Spinal cord (tissue), 9 donors: ENCODE measurements at regions not wholly inside any gene's neighbourhood (a gene's known extent, or its start where the extent isn't known, plus 50 kb on each side); places are given as distances from the start of the nearest gene placed in this dataset.
A peak's percentile ranks its signal among the peaks of the same experiment; 100 is the strongest.
"Not testable (repeated sequence)": the region's sequence is repeated elsewhere in the genome, so short reads cannot be mapped to it uniquely, and the experiment has no call there.

Source experiments
- DNase-seq, 6 donors: peaks; one replicate each; pipeline versions ENCODE4 v3.0.0 to v3.0.0-alpha.2; 2013 to 2015; ENCODE audit warnings: low spot score in 6 of 6, low read depth in 4 of 6
- H3K27ac ChIP-seq: one replicate; pipeline ENCODE4 v1.5.1; 2013; ENCODE audit warnings: low read depth, low read length, control low read depth
- H3K27me3 ChIP-seq: one replicate; pipeline ENCODE4 v1.6.1; 2013; ENCODE audit warnings: low read length; ENCODE audit not compliant: control insufficient read depth, insufficient read depth
- H3K36me3 ChIP-seq: one replicate; pipeline ENCODE4 v1.6.1; 2013; ENCODE audit warnings: low read length; ENCODE audit not compliant: control insufficient read depth, insufficient read depth
- H3K4me1 ChIP-seq: one replicate; pipeline ENCODE4 v1.6.1; 2013; ENCODE audit warnings: low read length; ENCODE audit not compliant: control insufficient read depth, insufficient read depth
- H3K4me3 ChIP-seq: one replicate; pipeline ENCODE4 v1.5.1; 2013; ENCODE audit warnings: low read depth, low read length, control low read depth
- H3K9me3 ChIP-seq: one replicate; pipeline ENCODE4 v1.6.1; 2013; ENCODE audit warnings: low read length; ENCODE audit not compliant: control insufficient read depth, insufficient read depth
- WGBS: methylation state at CpG from one replicate; pipeline ENCODE4 v1.1.5; 2013; ENCODE audit warnings: missing lambda C conversion rate; ENCODE audit not compliant: insufficient coverage; 5-methylcytosine and 5-hydroxymethylcytosine counted together
- donor health status: healthy.

DNA sequence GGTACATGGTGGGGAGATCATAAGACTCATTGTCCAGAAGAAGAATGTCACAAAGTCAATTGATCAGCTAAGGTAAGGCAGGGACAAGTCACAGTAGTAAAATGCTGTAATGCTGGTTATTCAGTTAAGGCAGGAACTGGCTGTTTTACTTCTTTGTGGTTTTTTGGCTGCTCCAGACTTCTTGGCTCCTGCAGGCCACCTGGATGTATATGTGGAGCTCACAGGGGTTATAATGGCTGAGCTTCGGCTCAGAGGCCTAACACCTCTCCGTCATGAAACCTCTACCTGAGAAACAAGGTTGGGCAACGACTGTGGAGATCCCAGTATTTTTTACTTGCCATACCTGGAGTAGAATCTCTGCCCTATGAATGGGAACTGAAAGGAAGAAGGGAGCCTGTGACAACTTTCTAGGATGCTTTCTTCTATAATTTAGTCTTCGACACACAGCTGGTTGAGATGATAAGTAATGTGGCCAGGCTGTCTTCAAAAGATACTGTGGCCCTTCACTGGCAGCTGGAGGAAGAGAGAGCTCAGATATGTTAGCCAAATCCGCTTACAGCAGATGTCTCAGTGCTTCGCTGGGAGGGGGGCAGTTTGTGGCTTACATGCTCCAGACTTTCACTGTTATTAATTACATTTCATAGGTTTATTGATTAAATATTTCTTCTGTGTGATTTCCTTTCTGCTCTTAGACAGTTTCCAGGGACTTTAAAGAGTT is 887.8 kb downstream of the IGSF11 start:
- H3K27me3 ChIP-seq: no peaks in the 10 kb centered on the region
- WGBS: 86% methylated on average over 1 of the region's 6 CpGs
- no peaks in the 10 kb centered on the region for H3K36me3 ChIP-seq
- H3K4me3 ChIP-seq: no peak overlapping the region
- peaks cover 4% of the 10 kb centered on the region for H3K9me3 ChIP-seq
- no peak for DNase-seq
- no peaks in the 10 kb centered on the region for H3K4me1 ChIP-seq
- no peak overlapping the region for H3K27ac ChIP-seq

DNA sequence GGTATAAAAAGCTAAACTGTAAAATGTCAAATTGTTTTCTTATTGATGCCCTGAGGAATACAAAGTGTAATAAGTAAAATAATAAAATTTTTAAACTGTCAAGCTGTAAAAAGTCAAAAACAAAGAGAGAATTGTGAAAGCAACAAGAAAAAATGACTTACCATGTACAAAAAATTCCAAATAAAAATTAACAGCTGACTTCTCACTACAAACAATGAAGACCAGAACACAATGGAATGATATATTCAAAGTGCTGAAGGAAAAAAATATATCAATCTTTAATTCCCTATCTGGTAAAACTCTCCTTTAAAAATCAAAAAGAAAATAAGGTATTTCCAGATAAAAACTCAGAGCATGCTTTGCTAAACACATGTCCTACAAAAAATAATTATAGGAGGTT is 883.5 kb downstream of the IGSF11 start:
- Histone ChIP-seq H3K4me1 (no peaks in the 10 kb centered on the region), H3K9me3 (peaks cover 4% of the 10 kb centered on the region), H3K36me3 (no peaks in the 10 kb centered on the region)

DNA sequence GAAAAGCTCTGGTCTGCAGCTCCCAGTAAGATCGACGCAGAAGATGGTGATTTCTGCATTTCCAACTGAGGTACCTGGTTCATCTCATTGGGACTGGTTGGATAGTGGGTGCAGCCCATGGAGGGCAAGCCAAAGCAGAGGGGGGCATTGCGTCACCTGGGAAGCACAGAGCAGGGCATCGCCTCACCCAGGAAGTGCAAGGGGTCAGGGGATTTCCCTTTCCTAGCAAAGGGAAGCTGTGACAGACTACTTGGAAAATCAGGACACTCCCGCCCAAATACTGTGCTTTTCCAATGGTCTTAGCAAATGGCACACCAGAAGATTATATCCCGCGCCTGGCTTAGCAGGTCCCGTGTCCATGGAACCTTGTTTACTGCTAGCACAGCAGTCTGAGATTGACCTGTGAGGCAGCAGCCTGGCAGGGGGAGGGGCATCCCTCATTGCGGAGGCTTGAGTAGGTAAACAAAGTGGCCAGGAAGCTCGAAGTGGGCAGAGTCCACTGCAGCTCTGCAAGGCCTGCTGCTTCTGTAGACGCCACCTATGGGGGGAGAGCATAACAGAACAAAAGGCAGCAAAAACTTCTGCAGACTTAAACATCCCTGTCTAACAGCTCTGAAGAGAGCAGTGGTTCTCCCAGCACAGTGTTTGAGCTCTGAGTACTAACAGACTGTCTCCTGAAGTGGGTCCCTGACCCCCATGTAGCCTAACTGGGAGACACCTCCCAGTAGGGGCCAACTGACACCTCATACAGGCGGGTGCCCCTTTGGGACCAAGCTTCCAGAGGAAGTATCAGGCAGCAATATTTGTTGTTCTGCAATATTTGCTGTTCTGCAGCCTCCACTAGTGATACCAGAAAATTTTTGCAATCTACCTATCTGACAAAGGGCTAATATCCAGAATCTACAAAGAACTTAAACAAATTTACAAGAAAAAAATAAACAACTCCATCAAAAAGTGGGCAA is 871.7 kb downstream of the IGSF11 start:
- H3K27me3 ChIP-seq, DNase-seq, H3K4me3 ChIP-seq, H3K4me1 ChIP-seq, H3K9me3 ChIP-seq, H3K27ac ChIP-seq, H3K36me3 ChIP-seq: not testable (repeated sequence)
- WGBS: 87% methylated on average over 12 of the region's 12 CpGs

More for the DNA sequence above, 883.5 kb downstream of the IGSF11 start:
- H3K4me3 ChIP-seq: no peak overlapping the region
- no peak for DNase-seq
- no peaks in the 10 kb centered on the region for H3K27me3 ChIP-seq
- H3K27ac ChIP-seq: no peak overlapping the region

DNA sequence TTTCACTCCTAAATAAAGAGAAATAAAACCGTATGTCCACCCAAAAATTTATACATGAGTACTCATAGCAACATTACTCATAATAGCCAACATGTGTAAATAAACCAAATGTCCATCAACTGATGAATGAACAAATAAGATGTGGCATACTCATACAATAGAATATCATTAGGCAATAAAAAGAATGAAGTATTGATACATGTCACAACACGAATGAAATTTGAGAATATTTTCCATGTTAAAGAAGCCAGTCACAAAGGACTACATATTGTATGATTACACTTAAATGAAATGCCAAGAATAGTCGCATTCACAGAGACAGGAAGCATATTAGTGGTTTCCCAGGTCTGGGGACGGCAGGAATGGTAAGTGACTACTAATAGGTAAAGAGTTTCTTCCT is 869.2 kb downstream of the IGSF11 start:
- no peaks in the 10 kb centered on the region for H3K9me3 ChIP-seq
- no peaks in the 10 kb centered on the region for H3K27me3 ChIP-seq
- no peaks in the 10 kb centered on the region for H3K4me1 ChIP-seq
- WGBS: 67% methylated on average over 1 of the region's 4 CpGs
- no peaks in the 10 kb centered on the region for H3K36me3 ChIP-seq
- DNase-seq: no peak
- no peak overlapping the region for H3K4me3 ChIP-seq
- H3K27ac ChIP-seq: no peak overlapping the region

DNA sequence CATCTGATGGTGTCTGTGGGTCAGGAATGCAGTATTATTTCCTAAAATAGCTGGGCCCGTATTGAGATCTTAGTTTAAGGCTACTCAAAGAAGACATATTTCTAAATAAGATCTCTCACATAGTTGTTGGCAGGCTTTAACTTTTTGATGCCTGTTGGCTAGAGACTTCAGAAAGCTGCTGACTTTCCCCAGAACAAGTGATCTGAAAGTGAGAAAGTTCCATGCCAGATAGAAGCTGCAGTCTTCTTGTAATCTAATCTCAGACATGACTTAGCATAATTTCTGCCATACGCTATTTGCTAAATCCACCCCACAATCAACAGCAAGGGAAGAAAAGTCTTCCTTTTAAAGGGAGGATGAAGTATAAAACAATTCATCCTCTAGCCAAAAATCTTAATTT is 867.1 kb downstream of the IGSF11 start:
- WGBS: no CpG with 5 or more reads among the region's 2 CpGs
- H3K36me3 ChIP-seq: no peaks in the 10 kb centered on the region

DNA sequence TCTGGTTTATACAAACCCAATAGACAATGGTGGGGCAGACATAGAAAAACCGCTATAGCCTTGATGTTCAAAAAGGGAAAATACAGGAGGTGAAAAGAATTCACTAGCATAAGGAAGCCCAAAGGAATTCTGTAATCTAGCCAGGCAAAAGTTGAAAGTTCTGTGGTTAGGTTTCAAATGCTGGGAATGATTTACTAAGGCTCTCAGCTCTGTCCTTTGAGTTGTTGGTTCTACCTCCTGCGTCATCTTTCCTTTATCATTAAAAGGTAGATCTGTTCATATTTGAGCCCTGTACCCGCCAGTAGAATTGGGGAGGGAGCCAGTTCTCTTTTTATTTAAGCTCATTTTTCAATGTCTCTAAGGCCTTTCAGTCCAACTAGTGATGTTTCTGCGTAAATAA is 866.5 kb downstream of the IGSF11 start:
- Histone ChIP-seq H3K36me3 (no peaks in the 10 kb centered on the region), H3K27ac (no peak overlapping the region), H3K27me3 (no peaks in the 10 kb centered on the region), H3K4me1 (no peaks in the 10 kb centered on the region), H3K9me3 (no peaks in the 10 kb centered on the region), H3K4me3 (no peak overlapping the region)
- 100% methylated on average over 1 of the region's 4 CpGs for WGBS
- DNase-seq: no peak

More for the DNA sequence above, 867.1 kb downstream of the IGSF11 start:
- peak in 1 of 6 donors; percentile 72 for DNase-seq
- Histone ChIP-seq H3K4me1 (no peaks in the 10 kb centered on the region), H3K4me3 (no peak overlapping the region), H3K9me3 (no peaks in the 10 kb centered on the region), H3K27me3 (no peaks in the 10 kb centered on the region), H3K27ac (no peak overlapping the region)

DNA sequence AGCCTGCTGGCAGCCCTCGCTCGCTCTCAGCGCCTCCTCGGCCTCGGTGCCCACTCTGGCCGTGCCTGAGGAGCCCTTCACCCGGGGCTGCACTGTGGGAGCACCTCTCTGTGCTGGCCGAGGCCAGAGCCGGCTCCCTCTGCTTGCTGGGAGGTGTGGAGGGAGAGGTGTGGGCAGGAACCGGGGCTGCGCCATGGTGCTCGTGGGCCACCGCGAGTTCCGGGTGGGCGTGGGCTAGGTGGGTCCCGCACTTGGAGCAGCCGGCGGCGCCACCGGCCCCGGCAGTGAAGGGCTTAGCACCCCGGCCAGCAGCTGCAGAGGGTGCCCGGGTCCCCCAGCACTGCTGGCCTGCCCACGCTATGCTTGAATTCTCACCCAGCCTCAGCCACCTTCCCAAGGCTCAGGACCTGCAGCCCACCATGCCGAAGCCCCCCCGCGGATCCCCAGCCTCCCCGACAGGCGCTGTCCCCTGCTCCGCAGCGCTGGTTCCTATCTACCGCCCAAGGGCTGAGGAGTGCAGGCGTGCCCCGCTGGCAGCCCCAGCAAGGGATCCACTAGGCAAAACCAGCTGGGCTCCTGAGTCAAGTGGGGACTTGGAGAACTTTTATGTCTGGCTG is 863.3 kb downstream of the IGSF11 start:
- no peaks in the 10 kb centered on the region for H3K27me3 ChIP-seq
- H3K4me1 ChIP-seq: no peaks in the 10 kb centered on the region
- 96% methylated on average over 34 of the region's 35 CpGs for WGBS
- no peaks in the 10 kb centered on the region for H3K36me3 ChIP-seq
- no peaks in the 10 kb centered on the region for H3K9me3 ChIP-seq
- no peak for DNase-seq
- no peak overlapping the region for H3K4me3 ChIP-seq
- H3K27ac ChIP-seq: no peak overlapping the region

DNA sequence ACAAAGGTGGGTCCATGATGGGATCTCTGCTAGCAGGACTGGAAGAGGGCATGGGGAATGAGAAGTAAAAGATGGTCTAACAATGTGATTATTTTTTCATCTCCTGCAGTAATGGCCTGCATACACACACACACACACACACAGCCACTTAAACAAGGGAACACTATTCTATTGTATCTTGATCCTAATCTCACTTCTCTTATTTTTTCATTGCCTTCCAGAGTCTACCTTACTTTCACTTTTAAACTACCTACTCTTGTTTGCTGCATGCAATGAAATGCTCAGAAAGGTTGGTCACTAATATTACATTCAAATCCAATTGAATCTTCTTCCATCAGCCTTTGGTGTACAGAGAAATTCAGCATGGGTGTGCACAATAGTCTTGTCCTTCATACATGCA is 853.8 kb downstream of the IGSF11 start:
- DNase-seq: no peak
- Histone ChIP-seq H3K27ac (no peak overlapping the region), H3K4me3 (no peak overlapping the region), H3K27me3 (no peaks in the 10 kb centered on the region), H3K9me3 (peaks cover 1% of the 10 kb centered on the region), H3K36me3 (no peaks in the 10 kb centered on the region), H3K4me1 (no peaks in the 10 kb centered on the region)

DNA sequence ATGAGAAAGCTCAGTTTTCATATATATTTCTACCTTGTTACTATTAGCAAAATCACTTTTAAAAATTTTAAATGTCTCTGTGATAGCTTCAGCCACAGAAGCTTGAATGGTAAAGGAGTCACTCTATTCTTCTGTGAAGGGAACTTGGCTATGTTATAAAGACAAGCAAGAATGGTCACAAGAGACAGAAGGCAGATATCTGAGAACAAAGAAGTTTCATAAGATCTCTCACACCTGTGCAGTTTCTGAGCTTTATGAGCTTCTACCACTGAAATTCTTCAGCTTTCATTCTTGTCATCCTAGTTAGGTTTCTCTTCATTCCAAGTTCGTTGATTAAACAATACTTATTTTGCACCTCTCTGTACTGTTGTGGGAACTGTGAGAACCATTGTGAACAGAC is 853.4 kb downstream of the IGSF11 start:
- Histone ChIP-seq H3K4me3 (no peak overlapping the region), H3K27ac (no peak overlapping the region), H3K36me3 (no peaks in the 10 kb centered on the region), H3K4me1 (no peaks in the 10 kb centered on the region), H3K9me3 (peaks cover 1% of the 10 kb centered on the region), H3K27me3 (no peaks in the 10 kb centered on the region)
- no CpG with 5 or more reads among the region's 1 CpG for WGBS
- DNase-seq: no peak
